GM12878 (cell line): ENCODE measurements at regions not wholly inside any gene's neighbourhood (a gene's known extent, or its start where the extent isn't known, plus 50 kb on each side); places are given as distances from the start of the nearest gene placed in this dataset.

Experiments
- ATAC-seq: fragments of 200-7000 bp; cut with Tn5 transposase; 3 replicates; pipeline ENCODE4 v1.9.1; 2020; ENCODE audit warnings: mild to moderate bottlenecking, moderate library complexity
- BruUV-seq: library from RNA; stranded (reverse); fragments of 400-500 nt; replicated peaks from 2 replicates; lab custom pipeline; 2021; lab: Mats Ljungman, UMichigan
- CTCF ChIA-PET: fragments of 300-600 bp; sonication (Branson Sonifier 250); formaldehyde crosslinking; extraction: SDS; loops from one replicate; lab custom pipeline; 2021; ENCODE audit warnings: inconsistent platforms; lab: Yijun Ruan, JAX
- POLR2A ChIA-PET: fragments of 350-600 bp; formaldehyde crosslinking; extraction: SDS; loops from one replicate; lab custom pipeline; 2021; ENCODE audit warnings: inconsistent platforms; lab: Charles Lee
- RAD21 ChIA-PET: fragments of 300-600 bp; sonication (Branson Sonifier 250); formaldehyde crosslinking; loops from one replicate; lab custom pipeline; 2023; ENCODE audit warnings: antibody characterized with exemption; ENCODE audit not compliant: unreplicated experiment; lab: Charles Lee
- SMC1A ChIA-PET: fragments of 300-600 bp; sonication (Branson Sonifier 250); formaldehyde crosslinking; loops from one replicate; lab custom pipeline; 2023; ENCODE audit not compliant: unreplicated experiment, uncharacterized antibody; lab: Charles Lee
- DNase-seq: peaks from one replicate; pipeline ENCODE4 v3.0.0-alpha.2; 2011; ENCODE audit warnings: low read depth, low spot score
- FAIRE-seq: peaks from 3 replicates; lab custom pipeline; 2011; peaks lifted over from hg19 to GRCh38; lab: Jason Lieb, UNC
- H2AFZ ChIP-seq: 2 replicates; pipeline ENCODE4 v1.6.0; 2011; ENCODE audit warnings: low read depth, low read length, control low read depth; ENCODE audit not compliant: control insufficient read depth
- H3K27ac ChIP-seq: 2 replicates; pipeline ENCODE4 v1.5.1; 2011; ENCODE audit warnings: control low read depth; ENCODE audit not compliant: control insufficient read depth, insufficient read depth
- H3K27me3 ChIP-seq, 2 experiments: replicated peaks in 1 of 2; 2 replicates each; pipeline versions ENCODE4 v1.6.0 to v1.6.1; 2011; ENCODE audit warnings: low read length in 1 of 2; ENCODE audit not compliant: control insufficient read depth in 2 of 2, insufficient read depth in 2 of 2
- H3K36me3 ChIP-seq, 2 experiments: 2 replicates each; pipeline ENCODE4 v1.5.1; 2011; ENCODE audit warnings: low read length in 1 of 2; ENCODE audit not compliant: control insufficient read depth in 2 of 2, insufficient read depth in 2 of 2
- H3K4me1 ChIP-seq: 2 replicates; pipeline ENCODE4 v1.6.1; 2011; ENCODE audit warnings: mild to moderate bottlenecking, low read length, moderate library complexity, mixed read lengths; ENCODE audit not compliant: control insufficient read depth, insufficient read depth
- H3K4me2 ChIP-seq: 2 replicates; pipeline ENCODE4 v1.6.0; 2011; ENCODE audit warnings: control low read depth; ENCODE audit not compliant: control insufficient read depth, insufficient read depth
- H3K4me3 ChIP-seq: fragments of 200-600 bp; sonication (generic); 2 replicates; pipeline ENCODE4 v1.5.1; 2016
- H3K79me2 ChIP-seq: 2 replicates; pipeline ENCODE4 v1.6.0; 2011; ENCODE audit warnings: low read length; ENCODE audit not compliant: control insufficient read depth, insufficient read depth
- H3K9ac ChIP-seq: 2 replicates; pipeline ENCODE4 v1.8.0; 2011; ENCODE audit warnings: low read length, control low read depth, mixed read lengths; ENCODE audit not compliant: control insufficient read depth, insufficient read depth
- H3K9me3 ChIP-seq: replicated peaks from 3 replicates; pipeline ENCODE4 v1.5.1; 2011; ENCODE audit warnings: mild to moderate bottlenecking, low read length; ENCODE audit not compliant: control insufficient read depth, insufficient read depth
- H4K20me1 ChIP-seq: 2 replicates; pipeline ENCODE4 v1.6.0; 2011; ENCODE audit not compliant: control insufficient read depth, insufficient read depth
- EED ChIP-seq: sonication (generic); IDR thresholded peaks from 2 replicates; pipeline ENCODE4 v1.6.1; 2016; ENCODE audit warnings: antibody characterized with exemption, low read depth
- IKZF1 ChIP-seq: fragments of 450-650 bp; conservative IDR thresholded peaks from 2 replicates; pipeline ENCODE4 v1.6.1; 2017; ENCODE audit warnings: antibody characterized with exemption, mild to moderate bottlenecking
- JUNB ChIP-seq: IDR thresholded peaks from 2 replicates; pipeline ENCODE4 v1.6.1; 2016; ENCODE audit warnings: antibody characterized with exemption, mild to moderate bottlenecking
- KLF5 ChIP-seq: fragments of 450-650 bp; IDR thresholded peaks from 2 replicates; pipeline ENCODE4 v1.6.1; 2014; ENCODE audit warnings: mild to moderate bottlenecking; ENCODE audit not compliant: partially characterized antibody
- MTA2 ChIP-seq: fragments of 450-650 bp; IDR thresholded peaks from 2 replicates; pipeline ENCODE4 v1.6.1; 2016; ENCODE audit warnings: low read depth, mild to moderate bottlenecking, moderate library complexity
- NFYA ChIP-seq: IDR thresholded peaks from 2 replicates; pipeline ENCODE4 v1.6.1; 2011; ENCODE audit warnings: low read depth, mild to moderate bottlenecking, low read length, improper control_type of control experiment, borderline replicate concordance
- NR2C1 ChIP-seq: fragments of 450-650 bp; IDR thresholded peaks from 2 replicates; pipeline ENCODE4 v1.6.1; 2017; ENCODE audit warnings: antibody characterized with exemption, mild to moderate bottlenecking, moderate library complexity
- RUNX3 ChIP-seq: IDR thresholded peaks from 2 replicates; pipeline ENCODE4 v1.6.1; 2012; ENCODE audit warnings: low read length, inconsistent platforms
- SMARCA5 ChIP-seq: fragments of 450-650 bp; IDR thresholded peaks from 2 replicates; pipeline ENCODE4 v1.6.1; 2017; ENCODE audit warnings: mild to moderate bottlenecking
- STAT1 ChIP-seq: fragments of 450-650 bp; conservative IDR thresholded peaks from 2 replicates; pipeline ENCODE4 v1.6.1; 2014; ENCODE audit warnings: antibody characterized with exemption, mild to moderate bottlenecking
- YBX1 ChIP-seq: fragments of 450-650 bp; IDR thresholded peaks from 2 replicates; pipeline ENCODE4 v1.6.1; 2016; ENCODE audit warnings: antibody characterized with exemption
- WGBS: methylation state at CpG from one replicate; pipeline ENCODE4 v1.1.6; 2016; ENCODE audit warnings: low lambda C conversion rate; ENCODE audit not compliant: insufficient replicate concordance, insufficient coverage; ENCODE audit errors: missing lambda C conversion rate; 5-methylcytosine and 5-hydroxymethylcytosine counted together
- in situ Hi-C: fragments of 300-500 bp; cut with MboI; formaldehyde crosslinking; loops from 9 replicates; pipeline ENCODE4 v1.14.3; 2018; ENCODE audit warnings: mixed read lengths
- intact Hi-C: fragments of 100-400 bp; cut with micrococcal nuclease; formaldehyde crosslinking; loops from one replicate; pipeline ENCODE4 v1.14.2; 2022; ENCODE audit not compliant: unreplicated experiment
- TF ChIP-seq, protein P1 (sequence below): IDR thresholded peaks from 2 replicates; pipeline ENCODE4 v1.6.1; 2012; ENCODE audit warnings: low read depth, low read length, improper control_type of control experiment
- TF ChIP-seq, protein P2 (sequence below): fragments of 450-650 bp; IDR thresholded peaks from 2 replicates; pipeline ENCODE4 v1.6.1; 2016; ENCODE audit warnings: mild to moderate bottlenecking
- TF ChIP-seq, protein P3 (sequence below): fragments of 450-650 bp; IDR thresholded peaks from 2 replicates; pipeline ENCODE4 v1.6.1; 2017; ENCODE audit warnings: antibody characterized with exemption, mild to moderate bottlenecking, moderate library complexity

DNA sequence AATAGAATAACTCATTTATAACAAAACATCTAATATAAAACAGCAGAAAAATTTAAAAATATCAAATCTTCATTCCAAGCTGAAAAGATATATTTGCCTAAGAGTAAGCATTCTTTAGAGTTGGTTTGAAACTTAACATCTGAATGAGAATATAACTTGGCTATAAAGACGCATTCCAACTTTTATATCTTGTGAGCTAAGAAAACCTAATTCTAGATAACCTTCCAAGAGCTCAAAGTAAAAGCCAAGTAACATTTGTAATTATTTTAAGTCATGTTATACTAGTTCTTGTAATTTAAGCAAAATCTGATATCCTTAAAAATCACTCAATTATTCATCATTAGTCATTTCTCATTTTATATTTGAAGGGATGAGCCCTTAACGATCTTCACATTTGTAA lies 368.9 kb downstream of the C12orf50 start:
- H2AFZ ChIP-seq = no peak overlapping the region
- H3K4me3 ChIP-seq = no peak overlapping the region
- no peaks in the 10 kb centered on the region for H3K9me3 ChIP-seq
- H3K9ac ChIP-seq = no peak overlapping the region
- ATAC-seq = no peak
- FAIRE-seq = no peak
- POLR2A ChIA-PET = no interaction called here
- no TSS peak for BruUV-seq
- H3K27ac ChIP-seq = no peak overlapping the region
- DNase-seq = no peak
- H3K4me2 ChIP-seq = no peak overlapping the region
- RAD21 ChIA-PET = no interaction called here
- intact Hi-C loops (no loop called here), in situ Hi-C loops (no loop called here)
- SMC1A ChIA-PET = interaction anchor here (1.0 to 1.2 kb wide), 2 partner anchors 9 to 14 kb away, joined by 3 read pairs; no protein-coding TSS in a partner anchor
- no peaks in the 10 kb centered on the region for H4K20me1 ChIP-seq
- H3K27me3 ChIP-seq = no peaks in the 10 kb centered on the region
- no peaks in the 10 kb centered on the region for H3K4me1 ChIP-seq
- TF ChIP-seq, protein P1, sequence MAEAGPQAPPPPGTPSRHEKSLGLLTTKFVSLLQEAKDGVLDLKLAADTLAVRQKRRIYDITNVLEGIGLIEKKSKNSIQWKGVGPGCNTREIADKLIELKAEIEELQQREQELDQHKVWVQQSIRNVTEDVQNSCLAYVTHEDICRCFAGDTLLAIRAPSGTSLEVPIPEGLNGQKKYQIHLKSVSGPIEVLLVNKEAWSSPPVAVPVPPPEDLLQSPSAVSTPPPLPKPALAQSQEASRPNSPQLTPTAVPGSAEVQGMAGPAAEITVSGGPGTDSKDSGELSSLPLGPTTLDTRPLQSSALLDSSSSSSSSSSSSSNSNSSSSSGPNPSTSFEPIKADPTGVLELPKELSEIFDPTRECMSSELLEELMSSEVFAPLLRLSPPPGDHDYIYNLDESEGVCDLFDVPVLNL = no peak
- no peak for TF ChIP-seq IKZF1
- TF ChIP-seq KLF5 = no peak
- TF ChIP-seq NFYA = no peak
- TF ChIP-seq STAT1 = no peak
- no peak for TF ChIP-seq SMARCA5
- TF ChIP-seq EED = no peak
- no peak for TF ChIP-seq YBX1
- TF ChIP-seq, protein P2, sequence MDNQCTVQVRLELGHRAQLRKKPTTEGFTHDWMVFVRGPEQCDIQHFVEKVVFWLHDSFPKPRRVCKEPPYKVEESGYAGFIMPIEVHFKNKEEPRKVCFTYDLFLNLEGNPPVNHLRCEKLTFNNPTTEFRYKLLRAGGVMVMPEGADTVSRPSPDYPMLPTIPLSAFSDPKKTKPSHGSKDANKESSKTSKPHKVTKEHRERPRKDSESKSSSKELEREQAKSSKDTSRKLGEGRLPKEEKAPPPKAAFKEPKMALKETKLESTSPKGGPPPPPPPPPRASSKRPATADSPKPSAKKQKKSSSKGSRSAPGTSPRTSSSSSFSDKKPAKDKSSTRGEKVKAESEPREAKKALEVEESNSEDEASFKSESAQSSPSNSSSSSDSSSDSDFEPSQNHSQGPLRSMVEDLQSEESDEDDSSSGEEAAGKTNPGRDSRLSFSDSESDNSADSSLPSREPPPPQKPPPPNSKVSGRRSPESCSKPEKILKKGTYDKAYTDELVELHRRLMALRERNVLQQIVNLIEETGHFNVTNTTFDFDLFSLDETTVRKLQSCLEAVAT = no peak
- no peak for TF ChIP-seq RUNX3
- no peak for TF ChIP-seq NR2C1
- TF ChIP-seq JUNB = no peak
- no peak for TF ChIP-seq MTA2
- TF ChIP-seq, protein P3, sequence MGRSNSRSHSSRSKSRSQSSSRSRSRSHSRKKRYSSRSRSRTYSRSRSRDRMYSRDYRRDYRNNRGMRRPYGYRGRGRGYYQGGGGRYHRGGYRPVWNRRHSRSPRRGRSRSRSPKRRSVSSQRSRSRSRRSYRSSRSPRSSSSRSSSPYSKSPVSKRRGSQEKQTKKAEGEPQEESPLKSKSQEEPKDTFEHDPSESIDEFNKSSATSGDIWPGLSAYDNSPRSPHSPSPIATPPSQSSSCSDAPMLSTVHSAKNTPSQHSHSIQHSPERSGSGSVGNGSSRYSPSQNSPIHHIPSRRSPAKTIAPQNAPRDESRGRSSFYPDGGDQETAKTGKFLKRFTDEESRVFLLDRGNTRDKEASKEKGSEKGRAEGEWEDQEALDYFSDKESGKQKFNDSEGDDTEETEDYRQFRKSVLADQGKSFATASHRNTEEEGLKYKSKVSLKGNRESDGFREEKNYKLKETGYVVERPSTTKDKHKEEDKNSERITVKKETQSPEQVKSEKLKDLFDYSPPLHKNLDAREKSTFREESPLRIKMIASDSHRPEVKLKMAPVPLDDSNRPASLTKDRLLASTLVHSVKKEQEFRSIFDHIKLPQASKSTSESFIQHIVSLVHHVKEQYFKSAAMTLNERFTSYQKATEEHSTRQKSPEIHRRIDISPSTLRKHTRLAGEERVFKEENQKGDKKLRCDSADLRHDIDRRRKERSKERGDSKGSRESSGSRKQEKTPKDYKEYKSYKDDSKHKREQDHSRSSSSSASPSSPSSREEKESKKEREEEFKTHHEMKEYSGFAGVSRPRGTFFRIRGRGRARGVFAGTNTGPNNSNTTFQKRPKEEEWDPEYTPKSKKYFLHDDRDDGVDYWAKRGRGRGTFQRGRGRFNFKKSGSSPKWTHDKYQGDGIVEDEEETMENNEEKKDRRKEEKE = no peak
- TF ChIP-seq, all 136 proteins: peak for 0
- no peaks in the 10 kb centered on the region for H3K36me3 ChIP-seq
- CTCF ChIA-PET = interaction anchor here (1.2 to 1.4 kb wide), 2 partner anchors 9 to 15 kb away, joined by 3 to 5 read pairs; no protein-coding TSS in a partner anchor
- H3K79me2 ChIP-seq = no peaks in the 10 kb centered on the region
- 25% methylated on average over 2 of the region's 2 CpGs for WGBS
